SK-MEL-5 (cell line): ENCODE measurements at regions not wholly inside any gene's neighbourhood (a gene's known extent, or its start where the extent isn't known, plus 50 kb on each side); places are given as distances from the start of the nearest gene placed in this dataset.

Experiments used
- DNase-seq: peaks from one replicate; pipeline ENCODE4 v3.0.0-alpha.2; 2016; ENCODE audit warnings: low read depth, low spot score
- in situ Hi-C: cut with HindIII; loops from 2 replicates; pipeline ENCODE4 v1.10.0; 2016; ENCODE audit warnings: low sequenced_read_pairs, high pct_unique_total_duplicates, low pct_unique_long_range_greater_than_20kb

- DNase-seq, result no peak
- in situ Hi-C loops, result no loop called here
These were observed 929.7 kb upstream of the SEMA6A start for GRCh38 chr5:117504305-117504704.

DNA sequence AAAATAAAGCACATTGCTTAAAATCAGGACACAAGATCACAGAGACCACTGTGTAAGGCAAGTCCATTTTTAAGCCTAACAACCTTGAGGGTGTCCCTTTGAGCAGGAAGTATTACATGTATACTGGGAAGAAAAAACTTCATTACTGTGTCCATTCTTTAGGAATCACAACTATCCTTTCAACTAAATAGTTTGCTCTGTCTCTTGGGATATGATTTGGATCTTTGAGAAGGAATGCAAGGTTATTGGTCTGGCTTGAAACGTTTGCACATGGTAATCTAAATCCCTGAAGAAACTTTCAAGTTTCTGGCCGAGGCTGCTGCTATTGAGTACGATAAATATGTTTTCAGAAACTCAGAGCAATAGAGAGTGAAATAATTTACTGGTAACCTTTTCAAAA lies 923.0 kb upstream of the SEMA6A start:
- no peak for DNase-seq
- in situ Hi-C loops, result no loop called here

DNA sequence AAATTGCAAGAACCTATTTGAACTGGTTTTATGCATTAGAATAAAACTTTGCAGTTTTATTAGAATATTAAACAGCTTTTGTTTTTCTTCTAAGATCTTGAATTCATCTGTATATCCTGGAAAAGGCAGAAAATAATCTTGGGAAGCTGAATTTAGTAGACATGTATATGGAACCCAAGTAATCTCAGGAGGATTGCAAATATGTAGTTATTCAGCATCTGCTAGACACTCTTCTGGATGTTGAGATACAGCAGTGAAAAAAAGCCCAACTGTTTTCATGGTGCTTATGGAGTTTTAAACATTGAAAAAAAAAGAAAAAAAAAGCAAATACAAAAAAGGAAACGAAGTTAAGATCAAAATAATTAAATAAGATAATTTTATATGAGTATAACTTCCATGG lies 922.2 kb upstream of the SEMA6A start:
- in situ Hi-C loops, result no loop called here
- no peak for DNase-seq

DNA sequence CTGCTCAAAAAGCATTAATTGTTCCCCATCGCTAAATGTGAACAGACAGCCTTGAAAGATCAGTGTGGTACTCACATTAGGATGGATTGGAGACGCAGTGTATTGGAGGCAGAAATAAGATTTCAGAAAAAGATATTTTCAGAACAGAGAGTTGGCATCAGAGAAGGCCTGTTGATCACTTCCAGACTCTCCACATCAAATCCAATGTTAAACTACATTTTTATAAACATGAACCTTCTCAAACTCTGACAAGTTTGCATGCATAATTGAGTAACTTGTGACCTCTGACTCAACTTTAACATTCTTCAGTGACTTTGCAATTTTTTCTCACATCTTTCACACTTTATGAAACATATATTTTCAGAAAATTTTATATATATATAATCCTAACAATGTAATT lies 919.6 kb upstream of the SEMA6A start:
- in situ Hi-C loops, result no loop called here
- no peak for DNase-seq

DNA sequence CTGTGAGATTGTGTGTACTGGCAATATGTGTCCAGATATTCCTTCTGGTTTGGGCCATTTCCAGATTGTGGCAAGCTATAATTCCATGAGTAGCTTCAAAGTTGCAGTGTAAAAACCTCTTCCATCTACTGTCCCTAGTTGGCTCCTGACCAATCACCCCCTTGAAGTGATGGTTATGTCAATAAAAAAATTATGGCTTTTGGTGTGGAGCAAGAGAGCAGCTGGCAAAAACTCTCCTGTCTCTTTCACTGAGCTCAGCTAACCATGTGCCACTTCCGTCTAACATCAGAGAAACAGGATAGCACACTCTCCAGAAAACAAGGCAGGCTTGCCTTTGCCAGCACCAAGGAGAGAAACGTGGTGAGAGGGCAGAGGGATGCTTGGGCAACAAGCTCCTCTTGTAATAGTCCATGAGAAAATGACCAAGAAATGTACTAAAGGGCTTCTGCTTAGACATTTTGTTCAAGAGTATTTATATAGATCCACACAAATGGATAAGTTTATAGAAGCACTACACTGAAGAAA lies 914.4 kb upstream of the SEMA6A start:
- DNase-seq, result no peak
- in situ Hi-C loops, result no loop called here

GRCh38 chr5:117487556-117487955 lies 912.9 kb upstream of the SEMA6A start:
- no peak for DNase-seq
- in situ Hi-C loops, result no loop called here

DNA sequence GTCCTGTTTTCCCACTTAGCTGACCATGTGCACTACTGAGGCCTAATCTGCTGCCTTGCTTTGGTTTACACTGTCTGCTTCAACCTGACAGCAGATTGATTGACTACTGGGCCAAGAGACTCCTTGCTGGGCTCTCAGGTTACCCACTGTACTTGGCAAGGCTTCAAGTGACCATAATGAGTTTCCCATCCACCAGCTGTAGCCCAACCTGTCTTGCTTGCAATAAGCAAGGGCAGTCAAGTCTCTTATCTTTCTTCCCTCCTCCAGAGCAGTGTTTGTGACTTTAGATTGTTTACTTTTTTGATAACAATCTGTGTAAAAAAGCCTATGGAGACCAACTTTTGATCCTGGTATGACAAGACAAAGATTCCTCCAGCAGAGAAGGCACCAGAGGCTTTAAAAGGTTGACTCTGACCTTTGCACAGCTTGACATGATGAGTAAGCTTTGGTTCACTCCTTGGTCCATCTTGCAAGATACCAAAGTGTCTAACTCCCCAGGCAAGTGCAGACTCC lies 912.3 kb upstream of the SEMA6A start:
- in situ Hi-C loops, result no loop called here
- DNase-seq, result no peak

DNA sequence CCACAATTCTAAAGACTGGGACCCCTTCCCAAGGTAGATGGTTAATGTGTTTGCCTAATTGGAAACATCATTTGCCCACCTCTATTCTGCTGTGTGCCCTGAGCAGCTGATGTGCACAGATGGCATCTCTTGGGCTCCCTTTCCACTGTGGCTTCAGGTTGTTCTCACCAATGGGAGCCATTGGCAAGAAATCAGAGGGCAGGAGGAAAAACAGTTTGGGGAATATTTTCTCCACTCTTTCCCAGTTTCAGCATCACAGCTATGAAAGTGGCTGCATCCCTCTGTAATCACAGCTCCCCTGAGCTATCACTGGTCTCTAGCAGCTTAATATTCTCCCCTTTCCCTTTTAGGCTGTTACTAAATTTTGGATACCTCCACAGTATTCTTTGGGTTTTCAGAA lies 911.6 kb upstream of the SEMA6A start:
- no peak for DNase-seq
- in situ Hi-C loops, result no loop called here

DNA sequence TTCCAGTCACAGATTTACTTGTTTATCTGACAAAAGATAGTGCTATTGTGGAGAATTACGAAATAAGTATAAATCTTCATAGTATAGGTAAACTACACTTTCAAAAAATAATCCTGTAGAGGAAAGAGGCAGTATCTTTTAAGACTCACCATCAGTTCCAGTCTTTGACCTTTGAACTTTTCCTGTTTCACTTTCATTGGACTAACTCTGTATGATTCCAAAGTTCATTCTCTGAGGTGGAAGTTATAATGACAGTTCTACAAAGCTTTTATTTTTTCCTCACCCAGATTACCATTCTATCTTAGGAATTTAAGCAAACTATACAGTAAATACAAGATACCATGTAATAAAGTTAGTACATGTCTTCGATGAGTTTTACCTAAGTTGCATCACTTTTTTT lies 901.3 kb upstream of the SEMA6A start:
- in situ Hi-C loops, result no loop called here
- no peak for DNase-seq

GRCh38 chr5:117473165-117473564 lies 898.5 kb upstream of the SEMA6A start:
- in situ Hi-C loops, result no loop called here
- no peak for DNase-seq

DNA sequence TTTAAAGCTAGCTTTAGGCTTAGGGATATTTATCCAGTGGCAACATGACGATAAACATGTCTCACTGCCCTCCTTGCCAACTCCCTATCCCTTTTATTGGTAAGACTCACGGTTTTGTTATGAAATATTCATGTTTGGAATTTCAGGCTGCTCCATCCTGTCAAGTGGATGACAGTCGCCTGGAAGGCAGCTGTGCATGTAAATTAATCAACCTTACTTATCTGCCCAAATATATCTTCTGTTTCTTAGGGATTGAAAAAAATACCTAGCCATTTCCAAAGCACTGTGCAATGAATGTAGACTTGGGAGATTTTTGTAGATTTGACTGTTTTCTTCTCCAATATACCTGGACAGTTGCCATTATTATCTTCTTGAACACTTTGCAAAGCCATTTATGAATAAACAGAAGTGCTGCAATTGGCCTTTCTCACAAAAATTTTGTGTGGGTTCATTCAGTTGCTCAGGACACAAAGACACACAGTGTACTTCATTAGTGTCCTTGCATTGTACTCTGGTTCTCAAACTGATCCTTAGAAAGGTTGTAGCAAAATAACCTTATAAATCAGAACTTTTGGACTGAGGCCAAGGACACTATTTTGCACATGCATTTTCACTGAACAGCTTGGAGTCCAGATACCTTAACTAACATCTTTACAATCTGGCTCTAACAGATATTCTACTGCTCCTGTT lies 889.4 kb upstream of the SEMA6A start:
- in situ Hi-C loops, result no loop called here

DNA sequence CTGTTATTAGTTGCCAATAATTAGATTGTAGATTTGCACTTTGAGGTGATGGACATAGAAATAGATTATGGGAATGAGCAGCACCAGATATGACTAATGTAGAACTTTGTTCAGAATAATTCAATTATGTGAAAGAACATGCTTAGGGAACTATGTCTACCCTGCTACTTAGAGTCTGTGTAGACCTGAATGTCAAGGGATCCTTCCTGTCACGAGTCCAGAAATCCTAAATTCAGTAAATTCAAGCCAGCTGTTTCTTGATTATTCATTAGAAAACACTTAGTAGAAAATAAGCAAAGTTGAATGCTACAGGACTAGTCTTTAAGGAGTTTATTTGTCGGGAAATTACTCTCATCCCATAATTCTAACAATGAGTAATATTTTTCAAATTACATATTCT lies 887.3 kb upstream of the SEMA6A start:
- no peak for DNase-seq
- in situ Hi-C loops, result no loop called here

More for the DNA sequence above, 889.4 kb upstream of the SEMA6A start:
- DNase-seq, result no peak

DNA sequence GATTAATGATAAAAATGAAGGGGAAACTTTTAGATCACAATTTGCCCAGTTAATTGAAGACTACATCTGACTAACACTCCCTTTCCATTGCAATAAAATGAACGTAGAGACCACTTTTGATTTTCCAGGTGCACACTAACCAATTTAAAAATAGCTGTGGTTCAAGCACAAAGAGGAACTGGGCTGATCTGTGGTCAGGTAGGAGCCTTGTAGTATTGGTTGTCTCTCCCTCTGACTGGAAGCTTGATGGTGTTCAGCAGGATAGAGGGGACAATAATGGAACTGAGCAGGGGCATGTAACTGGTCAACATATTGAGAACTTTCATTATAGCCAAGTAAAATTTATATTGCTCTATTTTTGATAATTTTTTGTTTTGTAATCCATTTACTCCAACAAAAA lies 886.8 kb upstream of the SEMA6A start:
- no peak for DNase-seq
- in situ Hi-C loops, result no loop called here

DNA sequence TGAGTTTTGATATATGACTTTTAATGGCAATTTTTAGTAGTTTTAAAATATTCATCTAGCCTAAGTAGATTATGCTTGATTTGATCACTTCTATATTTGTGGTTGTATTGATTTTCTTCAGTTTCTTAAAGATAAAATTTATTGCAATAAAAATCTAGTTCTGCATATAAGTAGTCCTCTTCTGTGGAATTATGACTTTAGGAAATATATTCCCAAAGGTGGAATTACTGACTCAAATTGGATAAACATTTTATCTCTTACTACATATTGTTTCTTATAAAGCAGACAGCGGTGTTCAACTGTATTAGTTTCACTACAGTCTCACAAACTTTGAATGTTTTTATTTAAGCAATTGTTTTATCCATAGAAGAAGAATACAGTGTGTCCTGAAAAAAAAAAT lies 883.0 kb upstream of the SEMA6A start:
- DNase-seq, result no peak
- in situ Hi-C loops, result no loop called here

- DNase-seq, result no peak
- in situ Hi-C loops, result no loop called here
These were observed 882.3 kb upstream of the SEMA6A start for GRCh38 chr5:117456866-117457470.

DNA sequence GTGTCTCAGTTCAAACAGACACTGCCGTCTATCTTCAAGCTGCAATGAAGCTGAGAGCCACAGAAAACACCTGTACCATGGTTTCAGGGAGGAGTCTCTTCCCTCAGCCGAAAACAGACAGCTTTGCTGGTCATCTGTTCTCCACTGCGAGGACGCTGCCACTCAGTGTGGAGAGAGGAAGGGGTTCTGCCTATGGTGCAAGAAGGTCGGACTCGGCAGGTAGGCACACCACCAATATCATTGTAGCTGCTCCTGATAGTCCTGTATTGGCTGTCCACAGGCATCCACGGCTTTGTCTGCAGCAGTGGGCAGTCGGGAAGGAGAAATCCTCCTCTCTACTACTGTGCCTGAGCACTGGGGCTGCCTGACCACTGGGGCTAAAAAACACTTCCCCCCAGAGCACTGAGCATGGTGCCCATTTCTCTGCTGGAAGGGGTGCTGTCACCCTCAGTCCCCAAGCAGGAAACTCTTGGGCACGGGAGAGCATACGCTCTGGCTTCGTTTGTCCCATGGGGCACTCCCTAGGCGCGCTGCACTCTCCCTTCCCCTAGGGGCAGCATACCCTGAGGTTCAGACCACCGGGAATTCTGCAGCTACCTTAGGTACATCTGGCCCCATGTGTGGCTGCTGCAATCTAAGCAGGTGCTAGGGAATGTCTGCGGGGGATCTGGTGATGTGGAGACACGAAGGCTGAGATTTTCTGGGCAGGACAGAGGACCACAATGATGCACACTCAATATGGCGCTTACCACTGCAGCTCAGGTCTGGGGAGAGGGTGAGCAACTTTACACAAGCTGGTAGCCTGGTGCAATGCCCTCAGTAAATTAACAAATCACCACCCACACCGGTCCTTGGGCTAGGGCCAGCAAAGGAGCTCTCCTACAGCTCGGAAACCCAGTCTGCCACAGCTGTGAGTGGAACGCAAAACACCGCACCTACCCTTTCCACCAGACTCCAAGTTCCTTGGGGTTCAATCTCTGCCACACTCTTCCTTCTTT lies 880.9 kb upstream of the SEMA6A start:
- in situ Hi-C loops, result no loop called here
- DNase-seq, result peak; percentile 32

DNA sequence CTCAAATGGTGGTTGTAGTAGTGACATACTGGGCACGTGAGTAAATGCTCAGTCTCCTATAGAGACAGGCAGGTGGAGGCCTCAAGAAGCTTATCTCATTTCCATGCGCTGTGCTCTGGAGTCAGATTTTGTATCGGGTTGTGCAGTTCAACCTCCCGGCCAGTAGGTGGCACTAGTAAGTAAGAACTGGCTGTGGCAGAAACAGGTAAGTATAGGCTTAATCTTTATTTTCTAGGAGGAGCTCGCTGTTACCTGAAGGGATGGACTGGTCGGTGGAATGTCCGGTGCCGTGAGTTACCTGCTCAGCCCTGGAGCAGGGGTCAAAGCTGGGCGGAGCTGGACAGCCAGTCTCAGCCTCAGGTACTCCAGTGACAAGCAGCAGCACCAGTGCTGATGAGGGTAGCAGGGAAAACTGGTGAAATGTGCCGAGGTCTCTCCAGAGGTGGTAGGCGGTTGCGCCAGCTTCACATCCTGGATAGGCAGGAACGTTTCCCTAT lies 880.1 kb upstream of the SEMA6A start:
- in situ Hi-C loops, result no loop called here
- DNase-seq, result peak; percentile 66

GRCh38 chr5:117436846-117437245 lies 862.2 kb upstream of the SEMA6A start:
- no peak for DNase-seq
- in situ Hi-C loops, result no loop called here
